Astrocyte (in vitro differentiated cells and primary cell): ENCODE measurements at regions not wholly inside any gene's neighbourhood (a gene's known extent, or its start where the extent isn't known, plus 50 kb on each side); places are given as distances from the start of the nearest gene placed in this dataset.

Source experiments
- EZH2 ChIP-seq: IDR thresholded peaks from 2 replicates; pipeline ENCODE4 v1.6.1; 2012; ENCODE audit warnings: mild to moderate bottlenecking, low read length, inconsistent platforms; ENCODE audit not compliant: insufficient read depth
- TF ChIP-seq, protein P1 (sequence below): IDR thresholded peaks from 2 replicates; pipeline ENCODE4 v1.5.1; 2011; ENCODE audit warnings: low read depth, mild to moderate bottlenecking, inconsistent platforms, low read length, moderate library complexity; ENCODE audit not compliant: insufficient read depth

DNA sequence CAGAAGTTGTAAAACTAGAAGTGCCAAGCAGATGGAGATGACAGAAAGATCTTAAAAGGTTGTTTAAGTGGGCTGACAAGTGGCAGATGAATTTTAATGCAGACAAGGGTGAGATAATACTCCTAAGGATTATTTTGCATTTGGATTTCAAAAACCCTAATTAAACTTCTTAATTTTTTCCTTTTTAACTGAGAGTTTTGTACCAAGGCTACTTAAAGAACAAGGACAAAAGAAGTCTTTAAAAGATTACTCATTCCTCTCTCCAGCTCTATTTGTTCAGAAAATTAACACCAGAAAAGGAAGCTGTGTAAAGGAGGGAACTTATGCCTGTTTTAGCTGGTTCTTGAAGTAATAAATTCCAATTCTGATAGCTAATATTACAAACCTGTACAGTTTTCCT, 275.4 kb downstream of the ETNK1 start:
- TF ChIP-seq, protein P1, sequence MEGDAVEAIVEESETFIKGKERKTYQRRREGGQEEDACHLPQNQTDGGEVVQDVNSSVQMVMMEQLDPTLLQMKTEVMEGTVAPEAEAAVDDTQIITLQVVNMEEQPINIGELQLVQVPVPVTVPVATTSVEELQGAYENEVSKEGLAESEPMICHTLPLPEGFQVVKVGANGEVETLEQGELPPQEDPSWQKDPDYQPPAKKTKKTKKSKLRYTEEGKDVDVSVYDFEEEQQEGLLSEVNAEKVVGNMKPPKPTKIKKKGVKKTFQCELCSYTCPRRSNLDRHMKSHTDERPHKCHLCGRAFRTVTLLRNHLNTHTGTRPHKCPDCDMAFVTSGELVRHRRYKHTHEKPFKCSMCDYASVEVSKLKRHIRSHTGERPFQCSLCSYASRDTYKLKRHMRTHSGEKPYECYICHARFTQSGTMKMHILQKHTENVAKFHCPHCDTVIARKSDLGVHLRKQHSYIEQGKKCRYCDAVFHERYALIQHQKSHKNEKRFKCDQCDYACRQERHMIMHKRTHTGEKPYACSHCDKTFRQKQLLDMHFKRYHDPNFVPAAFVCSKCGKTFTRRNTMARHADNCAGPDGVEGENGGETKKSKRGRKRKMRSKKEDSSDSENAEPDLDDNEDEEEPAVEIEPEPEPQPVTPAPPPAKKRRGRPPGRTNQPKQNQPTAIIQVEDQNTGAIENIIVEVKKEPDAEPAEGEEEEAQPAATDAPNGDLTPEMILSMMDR: no peak
- no peak for TF ChIP-seq EZH2
